Daoy (cell line): ENCODE measurements at regions not wholly inside any gene's neighbourhood (a gene's known extent, or its start where the extent isn't known, plus 50 kb on each side); places are given as distances from the start of the nearest gene placed in this dataset.
"Not testable (repeated sequence)": the region's sequence is repeated elsewhere in the genome, so short reads cannot be mapped to it uniquely, and the experiment has no call there.

Experiments
- DNase-seq: peaks from one replicate; pipeline ENCODE4 v3.0.0-alpha.2; 2015; ENCODE audit warnings: low read depth

DNA sequence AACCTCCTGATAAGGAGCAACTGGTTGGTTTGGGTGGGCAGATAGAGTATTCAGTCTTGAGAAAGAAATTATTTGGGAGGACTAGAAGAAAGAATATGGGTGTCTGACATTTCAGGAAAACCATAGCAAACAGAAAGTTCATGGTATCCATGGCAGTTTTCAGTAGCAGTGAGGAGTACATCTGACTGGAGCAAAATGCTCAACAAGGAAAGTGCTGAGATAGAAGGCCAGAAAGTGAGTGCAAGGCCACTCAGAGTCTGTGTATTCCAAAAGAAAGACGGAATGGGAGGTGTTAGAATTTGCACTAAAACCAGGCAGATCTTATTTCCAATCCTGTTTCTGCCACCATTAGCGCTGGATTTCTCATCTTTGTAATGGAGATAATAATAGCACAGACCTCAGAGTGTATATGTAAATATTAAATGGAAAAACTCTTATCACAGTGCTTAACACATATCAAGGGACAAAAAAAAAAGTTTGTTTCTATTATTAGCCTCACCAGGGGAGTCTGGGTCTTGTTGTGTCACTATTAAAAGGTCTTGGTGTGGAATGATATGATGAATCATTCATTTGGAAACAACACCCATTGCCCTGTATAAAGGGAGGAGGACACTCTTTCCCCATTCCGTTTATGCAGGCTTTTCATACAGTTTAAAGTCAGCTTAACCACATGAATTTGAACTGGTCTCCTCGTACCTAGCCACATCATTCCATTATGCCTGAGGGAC lies 349.8 kb downstream of the IPO8 start:
- no peak for DNase-seq

DNA sequence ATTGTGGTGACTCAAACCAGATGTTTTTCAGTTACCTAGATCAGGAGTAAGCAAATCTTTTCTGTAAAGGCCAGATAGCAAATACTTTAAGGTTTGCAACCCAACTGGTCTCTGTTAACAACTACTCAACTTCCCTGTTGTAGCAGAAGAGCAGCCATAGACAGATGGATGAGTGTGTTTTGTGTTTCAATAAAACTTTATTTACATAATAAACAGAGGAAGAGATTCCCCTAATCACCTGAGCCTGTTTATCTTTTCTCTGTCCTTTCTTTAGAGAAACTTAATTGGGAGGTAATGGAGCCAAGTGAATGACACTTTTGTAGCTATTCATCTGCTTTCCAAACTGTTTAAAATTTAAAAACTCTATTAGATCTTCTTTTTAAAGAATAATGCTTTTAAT lies 365.1 kb downstream of the IPO8 start:
- DNase-seq, result no peak

DNA sequence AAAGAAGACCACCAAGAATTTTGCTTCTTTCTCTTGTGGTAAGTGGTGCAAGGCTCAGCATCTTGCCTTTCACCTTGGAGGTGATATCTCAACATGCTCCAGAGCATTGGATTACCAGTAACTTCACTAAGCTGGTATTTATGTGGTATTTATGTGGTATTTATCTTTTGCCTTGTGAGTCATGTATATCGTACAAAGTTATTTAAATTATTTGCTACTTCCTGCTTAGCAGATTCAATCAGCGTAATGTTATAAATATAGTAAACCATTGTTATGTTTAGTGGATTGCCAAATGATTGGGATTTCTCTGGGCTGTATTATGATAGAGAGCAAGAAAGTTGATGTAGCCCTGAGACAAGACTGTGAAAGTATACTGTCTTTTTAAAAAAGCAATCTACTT lies 366.4 kb downstream of the IPO8 start:
- no peak for DNase-seq

DNA sequence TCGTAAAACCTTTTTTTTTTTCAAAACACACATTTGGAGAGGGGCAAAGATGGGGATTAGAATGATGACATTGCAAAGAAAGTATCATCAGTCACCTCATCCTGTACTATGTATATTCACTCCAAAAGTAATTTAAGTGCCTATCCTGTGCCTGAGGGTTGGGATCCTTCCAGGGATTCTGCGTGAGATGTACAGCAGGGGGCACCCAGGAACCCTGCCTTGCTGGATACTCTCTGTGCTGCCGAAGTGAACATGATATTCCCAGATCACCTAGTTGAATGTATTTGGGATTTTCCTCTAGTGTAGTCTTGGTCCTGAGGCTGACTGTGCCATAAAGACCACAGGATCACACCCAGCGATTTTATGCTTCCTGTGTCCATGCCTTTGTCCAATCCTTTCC lies 372.7 kb downstream of the IPO8 start:
- DNase-seq, result no peak

DNA sequence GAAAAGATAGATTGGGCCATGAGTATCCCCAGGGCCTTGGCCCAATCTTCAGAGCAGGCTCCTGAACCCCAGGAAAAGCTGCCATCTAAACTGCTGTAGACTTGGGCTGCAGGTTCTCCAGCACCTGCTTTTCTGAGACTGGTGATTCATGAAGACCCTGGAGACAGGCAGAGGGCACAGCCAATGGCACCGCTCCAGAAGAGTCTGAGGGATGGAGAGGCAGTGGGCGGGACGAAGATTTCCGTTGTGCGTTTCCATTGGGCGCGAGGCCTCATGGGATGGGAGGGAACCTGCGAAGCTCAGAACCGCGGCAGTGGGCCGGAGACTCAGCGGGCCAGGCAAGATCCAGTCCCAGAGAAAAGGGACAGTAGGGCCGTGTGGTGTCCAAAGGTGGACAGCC lies 375.1 kb downstream of the IPO8 start:
- DNase-seq, result no peak

DNA sequence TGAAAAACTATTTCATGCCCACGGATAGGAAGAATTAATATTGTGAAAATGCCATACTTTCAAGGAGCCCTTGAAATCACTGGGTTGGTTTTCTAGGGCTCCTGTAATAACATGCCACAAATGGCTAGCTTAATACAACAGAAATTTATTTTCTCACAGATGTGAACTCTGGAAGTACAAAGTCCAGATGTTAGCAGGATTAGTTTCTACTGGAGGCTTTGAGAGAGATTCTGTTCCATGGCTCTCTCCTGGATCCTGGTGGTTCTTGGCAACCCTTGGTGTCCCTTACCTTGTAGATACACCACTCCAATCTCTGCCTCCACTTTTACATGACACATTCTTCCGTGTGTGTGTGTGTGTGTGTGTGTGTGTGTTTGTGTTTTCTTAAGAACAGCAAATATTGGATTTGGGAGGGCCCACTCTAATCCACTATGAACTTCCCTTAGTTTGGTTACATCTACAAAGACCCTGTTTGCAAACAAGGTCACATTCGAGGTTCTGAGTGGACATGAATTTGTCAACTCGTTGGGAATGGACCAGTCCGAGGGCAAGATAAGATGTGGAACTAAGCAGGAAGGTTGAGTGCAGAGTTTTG lies 381.1 kb downstream of the IPO8 start:
- DNase-seq, result no peak

DNA sequence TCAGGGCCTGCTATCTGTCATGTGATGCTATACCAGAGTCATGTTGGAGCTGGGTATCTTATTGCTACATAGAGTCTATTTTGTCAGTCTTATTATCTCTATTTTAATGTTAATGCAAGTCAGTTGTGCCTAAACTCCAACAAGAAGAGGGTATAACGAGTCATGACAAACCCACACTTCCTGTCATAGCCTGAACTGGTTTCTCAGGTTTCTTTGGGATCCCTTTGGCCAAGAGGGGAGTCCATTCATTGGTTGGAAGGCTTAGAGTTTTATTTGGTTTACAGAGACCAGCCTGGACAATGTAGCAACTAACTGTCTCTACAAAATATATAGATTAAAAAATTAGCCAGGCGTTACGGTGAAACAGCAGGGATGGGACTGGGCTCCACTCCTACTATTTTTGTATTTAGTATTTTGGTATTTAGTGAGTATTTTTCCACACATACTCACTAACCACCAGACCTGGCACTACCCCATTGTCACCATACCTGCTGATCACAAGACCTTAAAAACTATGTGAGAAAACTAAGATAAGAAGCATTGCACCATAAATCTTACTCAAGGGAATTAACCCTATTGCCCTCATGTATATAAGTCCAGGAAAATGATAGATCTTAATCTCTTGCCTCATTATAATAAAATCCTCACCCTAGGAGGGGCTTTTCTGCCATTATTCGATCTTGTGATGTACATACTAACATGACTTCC lies 387.5 kb downstream of the IPO8 start:
- no peak for DNase-seq

DNA sequence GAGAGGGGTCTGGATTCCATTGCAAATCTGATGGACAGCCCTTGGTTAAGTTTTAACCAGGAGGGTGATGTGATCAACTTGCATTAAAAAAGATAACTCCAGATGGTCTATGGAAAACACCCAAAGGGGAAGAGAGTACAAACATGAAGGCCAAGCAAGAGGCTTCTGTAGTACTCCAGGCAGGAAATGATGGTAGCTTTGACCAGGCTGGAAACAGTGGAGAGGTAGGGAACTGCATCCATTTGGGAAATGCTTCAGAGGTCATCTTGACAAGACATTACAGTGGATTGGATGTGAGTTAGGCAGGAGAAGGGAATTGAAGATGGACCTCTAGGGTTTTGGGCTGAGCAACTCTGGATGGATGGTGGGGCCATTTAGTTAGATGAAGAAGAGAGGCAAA lies 391.1 kb downstream of the IPO8 start:
- DNase-seq, result no peak

DNA sequence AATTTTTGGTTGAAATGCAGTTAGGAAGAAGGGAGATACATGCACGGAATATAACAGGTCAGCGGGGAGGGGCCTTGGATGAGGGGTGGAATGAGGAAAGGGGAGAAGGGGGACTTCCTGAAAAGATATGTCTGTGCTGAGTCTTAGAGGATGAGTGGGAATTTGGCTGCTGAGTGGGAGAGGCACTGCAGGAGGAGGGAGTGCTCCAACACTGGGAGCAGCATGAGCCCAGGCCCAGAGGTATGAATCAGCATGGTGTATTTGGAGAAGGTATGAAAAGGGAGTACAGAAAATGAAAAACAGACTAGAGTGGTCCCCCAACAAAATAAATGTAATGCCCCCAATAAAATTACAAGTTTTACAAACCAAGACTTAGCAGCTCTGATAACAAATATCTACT lies 394.4 kb downstream of the IPO8 start:
- no peak for DNase-seq

DNA sequence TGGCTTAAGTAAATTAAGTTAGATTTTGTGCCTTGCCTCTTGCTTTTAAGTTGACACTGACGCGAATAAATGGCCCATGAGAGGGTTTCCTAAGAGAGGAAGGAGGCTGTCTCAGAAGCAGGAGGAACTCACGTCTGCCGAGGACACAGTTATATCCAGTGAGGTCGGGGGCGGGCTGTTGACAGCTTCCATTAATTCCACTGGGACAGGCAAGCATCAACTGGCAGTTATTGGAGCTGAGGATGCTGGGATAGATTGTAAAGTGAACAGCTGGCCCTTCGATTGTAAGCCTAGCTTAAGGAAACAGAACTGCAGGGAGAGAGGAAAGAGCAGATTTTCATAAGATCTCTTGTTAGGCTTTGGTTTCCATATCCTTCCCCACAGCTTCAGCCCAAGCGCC lies 399.2 kb downstream of the IPO8 start:
- no peak for DNase-seq

DNA sequence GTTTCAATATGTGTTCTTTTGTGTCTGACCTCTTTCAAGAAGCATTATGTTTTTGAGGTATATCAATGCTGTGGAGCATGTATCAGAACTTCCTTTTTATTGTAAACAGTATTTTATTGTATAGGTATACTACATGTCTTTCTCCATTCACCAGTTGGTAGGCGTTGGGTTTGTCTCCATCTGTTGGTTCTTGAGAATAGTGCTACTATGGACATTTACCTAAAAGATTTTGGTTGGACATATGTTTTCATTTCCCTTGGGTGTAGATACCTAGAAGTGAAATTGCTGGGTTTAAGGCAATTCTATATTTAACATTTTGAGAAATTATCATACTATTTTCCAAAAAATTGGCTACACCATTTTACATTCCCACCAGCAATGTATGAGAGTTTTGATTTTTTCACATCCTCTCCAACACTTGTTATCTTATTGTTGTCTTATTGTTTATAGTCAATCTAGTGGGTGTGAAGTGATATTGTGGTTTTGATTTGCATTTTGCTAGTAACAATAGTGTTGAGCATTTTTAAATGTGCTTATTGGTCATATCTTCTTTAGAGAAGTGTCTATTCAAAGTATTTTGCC lies 409.2 kb downstream of the IPO8 start:
- DNase-seq, result no peak

DNA sequence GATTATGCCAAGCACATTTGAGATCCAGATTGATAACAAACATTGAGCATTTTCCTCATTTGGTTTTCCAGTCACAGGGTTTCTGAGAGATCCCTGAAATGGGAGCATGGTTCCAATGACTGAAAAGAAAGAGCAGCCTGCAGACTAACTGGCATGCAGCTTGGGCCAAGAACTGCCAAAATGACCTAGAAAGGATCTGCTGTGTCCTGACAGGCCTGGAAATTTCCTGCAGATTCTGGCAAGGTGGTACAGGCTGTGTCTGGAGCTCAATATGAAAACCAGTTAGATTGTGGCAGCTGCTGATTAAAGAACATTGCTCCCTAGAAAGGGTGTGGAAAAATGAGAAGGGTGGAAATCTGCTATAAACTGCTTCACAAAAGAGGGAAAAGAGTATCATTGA lies 417.3 kb downstream of the IPO8 start:
- no peak for DNase-seq

DNA sequence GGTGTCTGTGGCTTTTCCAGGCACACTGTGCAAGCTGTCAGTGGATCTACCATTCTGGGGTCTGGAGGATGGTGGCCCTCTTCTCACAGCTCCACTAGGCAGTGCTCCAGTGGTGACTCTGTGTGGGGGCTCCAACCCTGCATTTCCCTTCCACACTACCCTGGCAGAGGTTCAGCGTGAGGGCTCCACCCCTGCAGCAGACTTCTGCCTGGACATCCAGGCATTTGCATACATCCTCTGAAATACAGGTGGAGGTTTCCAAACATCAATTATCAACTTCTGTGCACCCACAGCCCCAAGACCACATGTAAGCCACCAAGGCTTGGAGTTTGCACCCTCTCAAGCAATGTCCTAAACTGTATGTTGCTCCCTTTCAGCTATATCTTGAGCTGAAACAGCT lies 423.2 kb downstream of the IPO8 start:
- not testable (repeated sequence) for DNase-seq

DNA sequence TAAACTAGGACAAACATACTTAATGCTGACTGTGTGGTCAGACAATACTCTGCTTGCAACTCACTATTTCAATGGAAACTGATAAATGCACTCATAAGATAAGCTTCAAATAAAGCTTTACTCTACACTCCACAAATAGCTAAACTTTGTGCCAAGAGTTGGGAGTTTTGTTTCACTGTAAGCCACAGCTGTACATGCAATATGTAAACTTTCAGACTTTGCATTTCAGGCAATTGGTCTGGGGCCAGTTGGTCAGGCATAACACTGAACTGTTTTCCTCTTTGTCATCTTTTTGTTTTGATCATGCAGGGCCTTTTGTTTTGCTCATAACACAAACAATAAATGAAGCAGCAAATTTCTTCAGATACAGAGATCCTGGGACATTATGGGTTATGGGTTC lies 426.2 kb downstream of the IPO8 start:
- no peak for DNase-seq

DNA sequence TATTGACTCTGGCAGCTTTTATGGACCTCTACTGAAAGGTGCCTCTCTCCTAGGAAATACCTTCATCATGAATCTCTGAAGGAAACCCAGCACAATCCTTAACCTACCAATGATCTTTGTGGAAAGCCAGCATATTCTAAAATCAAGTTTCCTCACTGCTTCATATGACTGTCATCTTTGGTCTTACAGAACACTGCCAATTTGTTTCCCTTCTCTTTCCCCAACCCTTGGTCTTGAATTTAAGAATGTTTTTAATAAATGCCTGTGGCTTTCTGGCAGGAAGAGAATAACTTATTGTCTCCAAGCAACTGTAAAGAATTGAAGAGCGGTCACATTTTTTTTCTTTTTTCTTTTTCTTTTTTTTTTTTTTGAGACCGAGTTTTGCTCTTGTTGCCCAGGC lies 427.6 kb downstream of the IPO8 start:
- no peak for DNase-seq

DNA sequence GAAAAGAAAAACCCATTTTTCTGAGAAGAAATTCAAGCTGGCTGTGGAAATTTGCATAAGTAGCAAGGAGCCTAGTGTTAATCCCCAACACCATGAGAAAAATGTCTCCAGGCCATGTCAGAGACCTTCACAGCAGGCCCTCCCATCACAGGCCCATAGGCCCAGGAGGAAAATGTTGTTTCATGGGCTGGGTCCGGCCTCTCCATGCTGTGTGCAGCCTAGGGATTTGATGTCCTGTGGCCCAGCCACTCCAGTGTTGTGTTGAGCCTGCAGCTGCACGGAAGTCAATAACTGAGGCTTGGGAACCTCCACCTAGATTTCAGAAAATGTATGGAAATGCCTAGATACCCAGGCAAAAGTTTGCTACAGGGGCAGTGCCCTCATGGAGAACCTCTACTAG lies 432.2 kb downstream of the IPO8 start:
- no peak for DNase-seq

DNA sequence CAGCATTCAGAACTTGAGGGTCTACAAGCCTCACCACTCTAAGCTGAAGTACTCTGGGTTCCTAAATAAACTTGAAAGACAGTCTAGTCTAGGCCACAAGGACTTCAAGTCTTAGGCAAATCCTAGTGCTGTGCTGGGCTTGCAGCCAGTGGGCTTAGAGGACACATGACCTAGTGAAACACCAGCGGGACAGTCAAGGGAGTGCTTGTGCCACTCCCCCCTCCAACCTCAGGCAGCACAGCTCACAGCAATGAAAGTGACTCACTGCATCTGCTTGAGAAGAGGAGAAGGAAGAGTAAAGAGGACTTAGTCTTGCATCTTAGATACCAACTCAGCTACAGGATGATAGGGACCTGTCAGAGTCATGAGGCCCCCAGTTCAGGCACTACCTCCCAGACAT lies 438.1 kb downstream of the IPO8 start:
- no peak for DNase-seq

DNA sequence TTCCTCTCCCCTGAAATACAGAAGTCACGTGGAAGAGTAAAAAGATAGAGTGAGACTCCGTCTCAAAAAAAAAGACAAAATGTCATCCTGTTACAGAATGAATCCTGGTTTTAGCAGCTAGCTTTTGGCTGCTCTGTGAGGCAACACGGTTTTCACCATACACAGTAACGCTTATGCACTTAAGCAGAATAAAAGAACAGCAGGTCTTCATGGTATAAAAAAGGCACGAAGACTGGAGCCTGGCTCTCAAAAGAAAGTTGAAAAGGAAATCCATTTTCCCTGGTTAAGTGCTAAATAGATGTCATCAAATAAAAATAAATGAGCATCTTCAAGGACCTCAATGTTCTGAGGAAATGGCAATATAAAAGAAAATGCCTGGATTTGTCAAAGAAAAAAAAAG lies 444.1 kb downstream of the IPO8 start:
- DNase-seq, result no peak

DNA sequence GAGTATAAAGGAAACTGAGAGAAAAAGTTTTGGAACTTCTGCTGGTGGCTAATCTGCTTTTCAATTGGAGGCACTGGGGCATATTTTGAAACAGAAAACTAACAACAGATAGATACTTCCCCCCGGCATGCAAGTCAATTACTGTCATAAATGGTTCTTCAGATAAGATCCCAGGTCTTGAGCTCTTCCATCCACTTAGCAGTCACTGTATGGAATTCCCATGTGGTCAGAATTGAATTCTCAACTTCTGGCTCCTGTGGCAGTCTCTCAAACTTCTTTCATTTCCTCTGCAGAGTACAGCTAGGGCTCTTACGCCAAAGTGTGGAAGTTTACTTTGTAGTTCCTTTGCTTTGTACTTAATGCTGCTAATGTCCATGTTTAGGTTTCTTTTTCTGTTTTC lies 452.2 kb downstream of the IPO8 start:
- DNase-seq, result no peak

DNA sequence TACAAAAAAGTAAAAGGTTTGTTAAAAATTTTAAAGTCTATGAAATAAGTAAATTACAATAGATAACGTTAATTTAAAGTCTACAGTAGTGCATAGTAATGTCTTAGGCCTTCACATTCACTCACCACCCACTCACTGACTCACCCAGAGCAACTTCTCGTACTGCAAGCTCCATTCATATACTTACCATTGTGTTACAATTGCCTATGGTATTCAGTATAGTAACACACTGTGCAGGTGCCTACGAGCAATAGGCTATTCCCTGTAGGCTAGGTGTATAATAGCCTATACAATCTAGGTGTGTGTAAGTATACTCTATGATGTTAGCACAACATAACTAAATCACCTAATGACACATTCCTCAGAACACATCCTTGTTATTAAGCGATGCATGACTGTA lies 435.3 kb upstream of the TMTC1 start:
- DNase-seq, result no peak

DNA sequence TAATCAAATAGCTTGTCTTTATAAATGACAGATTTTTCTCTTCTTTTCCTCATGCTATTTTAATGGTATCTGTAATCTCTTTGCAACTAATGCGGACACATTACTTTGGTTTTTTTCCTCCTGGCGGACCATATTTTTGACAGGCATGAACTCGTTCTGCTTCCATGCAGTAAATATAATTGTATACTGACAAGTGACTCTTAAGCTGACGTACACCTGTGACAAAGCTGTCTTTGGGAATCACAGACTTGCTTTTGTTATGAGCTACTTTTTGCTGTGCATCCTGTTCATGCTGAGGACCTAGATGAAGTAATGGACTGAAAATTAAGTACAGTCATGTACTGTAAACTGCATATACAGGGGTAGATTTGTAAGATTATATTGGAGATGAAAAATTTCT lies 434.3 kb upstream of the TMTC1 start:
- DNase-seq, result no peak

DNA sequence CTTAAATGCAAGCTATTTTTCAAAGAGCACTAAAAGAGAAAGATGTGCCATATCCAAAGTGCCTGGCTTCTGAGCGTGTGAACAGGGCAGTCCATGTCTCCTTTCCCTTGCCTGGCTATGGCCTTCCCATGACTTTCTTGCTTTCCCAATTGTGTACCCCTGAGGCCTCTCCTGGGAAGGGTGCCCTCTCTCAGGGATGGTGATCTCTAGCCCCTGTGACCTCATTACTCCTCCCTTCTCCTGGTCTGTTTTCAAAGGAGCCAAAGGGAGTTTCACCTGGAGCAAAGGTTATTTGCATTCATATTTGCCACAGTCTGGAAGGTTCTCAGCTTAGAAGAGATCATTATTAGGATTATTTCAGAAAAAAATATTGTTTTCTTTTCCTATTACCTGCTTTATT lies 429.4 kb upstream of the TMTC1 start:
- DNase-seq, result no peak

DNA sequence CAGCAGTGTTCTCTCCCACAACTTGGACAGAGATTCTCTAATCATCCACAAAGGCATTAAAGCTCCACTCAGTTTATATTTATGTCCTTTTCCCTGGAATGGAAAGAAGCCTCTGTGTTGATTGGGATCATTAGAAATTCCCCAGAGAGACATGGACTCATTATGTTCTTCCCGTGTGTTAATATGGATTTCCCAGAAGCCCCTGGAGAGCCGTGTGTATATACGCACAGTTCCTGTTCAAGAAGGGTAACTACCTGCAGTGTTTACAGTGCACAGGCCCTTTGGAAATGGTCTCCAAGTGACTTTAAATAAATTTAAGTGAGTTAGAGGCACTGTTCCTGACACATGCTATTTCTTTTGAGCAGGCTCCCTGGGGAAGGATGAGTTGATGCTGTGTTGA lies 428.0 kb upstream of the TMTC1 start:
- DNase-seq, result no peak
